HCT116 (cell line): ENCODE measurements at regions not wholly inside any gene's neighbourhood (a gene's known extent, or its start where the extent isn't known, plus 50 kb on each side); places are given as distances from the start of the nearest gene placed in this dataset.

Experiments used
- ATAC-seq: fragments of 200-7000 bp; cut with Tn5 transposase; 2 replicates; pipeline ENCODE4 v1.9.1; 2020; ENCODE audit warnings: mild to moderate bottlenecking, moderate library complexity
- BruUV-seq: library from RNA; stranded (reverse); fragments of 400-500 nt; replicated peaks from 2 replicates; lab custom pipeline; 2021; lab: Mats Ljungman, UMichigan
- CTCF ChIA-PET: fragments of 300-600 bp; sonication (Branson Sonifier 250); formaldehyde crosslinking; loops from one replicate; lab custom pipeline; 2021; ENCODE audit warnings: antibody characterized with exemption; lab: Charles Lee
- POLR2A ChIA-PET: fragments of 300-600, 350-600 bp; sonication (Branson Sonifier 250); formaldehyde crosslinking; loops from one replicate; lab custom pipeline; 2021; ENCODE audit warnings: antibody characterized with exemption; lab: Charles Lee
- RAD21 ChIA-PET, 2 experiments: fragments of 300-600 bp; sonication (Branson Sonifier 250); formaldehyde crosslinking; loops; one replicate each; lab custom pipeline; 2023; ENCODE audit warnings: low total read pairs in 2 of 2; ENCODE audit not compliant: uncharacterized antibody in 2 of 2, unreplicated experiment in 2 of 2, low non-redundant PET in 1 of 2; lab: Charles Lee
- DNase-seq: peaks from one replicate; pipeline ENCODE4 v3.0.0-alpha.2; 2010; ENCODE audit warnings: low read depth, low spot score
- H2AFZ ChIP-seq: fragments of 200-600 bp; shearing (Covaris generic), sonication (generic); 2 replicates; pipeline ENCODE4 v1.6.1; 2017; ENCODE audit warnings: low read depth, mixed run types, mixed read lengths, antibody characterized with exemption, low read length; ENCODE audit not compliant: poor library complexity, severe bottlenecking
- H3K27ac ChIP-seq: 2 replicates; pipeline ENCODE4 v1.5.1; 2012; ENCODE audit warnings: low read depth, low read length
- H3K27me3 ChIP-seq: fragments of 200-600 bp; sonication (generic); 2 replicates; pipeline ENCODE4 v1.6.1; 2016; ENCODE audit warnings: mixed run types, low read length, mixed read lengths; ENCODE audit not compliant: insufficient read depth
- H3K36me3 ChIP-seq, 2 experiments: fragments of 200-500 bp in 1 of 2; fragments of 200-600 bp in 1 of 2; sonication (Bioruptor generic) in 1 of 2; sonication (generic) in 1 of 2; 2 replicates each; pipeline versions ENCODE4 v1.5.1 to v1.6.1; 2014 to 2016; ENCODE audit warnings: low read length in 2 of 2, inconsistent platforms in 1 of 2, mixed read lengths in 1 of 2, mixed run types in 1 of 2; ENCODE audit not compliant: insufficient read depth in 2 of 2, control insufficient read depth in 1 of 2
- H3K4me1 ChIP-seq, 2 experiments: fragments of 200-600 bp in 1 of 2; sonication (generic) in 1 of 2; 2 replicates each; pipeline versions ENCODE4 v1.5.1 to v1.6.1; 2012 to 2017; ENCODE audit warnings: low read length in 2 of 2, inconsistent platforms in 1 of 2, mild to moderate bottlenecking in 1 of 2, mixed read lengths in 1 of 2, mixed run types in 1 of 2, moderate library complexity in 1 of 2; ENCODE audit not compliant: insufficient read depth in 2 of 2, control insufficient read depth in 1 of 2
- H3K4me2 ChIP-seq: fragments of 200-600 bp; sonication (generic); 2 replicates; pipeline ENCODE4 v1.6.1; 2017; ENCODE audit warnings: mixed run types, low read length, mixed read lengths
- H3K4me3 ChIP-seq, 2 experiments: fragments of 200-600 bp in 1 of 2; sonication (generic) in 1 of 2; replicated peaks in 1 of 2; 2 replicates each; pipeline ENCODE4 v1.5.1; 2011 to 2016; ENCODE audit warnings: low read length in 2 of 2, control low read depth in 1 of 2, low read depth in 1 of 2, mild to moderate bottlenecking in 1 of 2, mixed read lengths in 1 of 2, mixed run types in 1 of 2
- H3K79me2 ChIP-seq: fragments of 200-600 bp; sonication (generic); 2 replicates; pipeline ENCODE4 v1.6.1; 2017; ENCODE audit warnings: mild to moderate bottlenecking, mixed run types, low read length, moderate library complexity, mixed read lengths; ENCODE audit not compliant: insufficient read depth
- H3K9ac ChIP-seq: fragments of 200-600 bp; sonication (generic); 2 replicates; pipeline ENCODE4 v1.6.1; 2016; ENCODE audit warnings: low read length, mixed read lengths
- H3K9me2 ChIP-seq: fragments of 200-600 bp; sonication (generic), shearing (Covaris generic); 2 replicates; pipeline ENCODE4 v1.6.1; 2017; ENCODE audit warnings: mixed run types, mild to moderate bottlenecking, moderate library complexity; ENCODE audit not compliant: insufficient read depth
- H3K9me3 ChIP-seq, 2 experiments: fragments of 200-500 bp in 1 of 2; fragments of 200-600 bp in 1 of 2; sonication (Bioruptor generic) in 1 of 2; sonication (generic) in 1 of 2; 2 replicates each; pipeline ENCODE4 v1.6.1; 2014 to 2017; ENCODE audit warnings: low read length in 2 of 2, mixed read lengths in 2 of 2, inconsistent platforms in 1 of 2, low read depth in 1 of 2, mild to moderate bottlenecking in 1 of 2, mixed run types in 1 of 2, moderate library complexity in 1 of 2; ENCODE audit not compliant: control insufficient read depth in 1 of 2, insufficient read depth in 1 of 2
- H4K20me1 ChIP-seq: fragments of 200-600 bp; sonication (generic), shearing (Covaris generic); 2 replicates; pipeline ENCODE4 v1.6.1; 2017; ENCODE audit warnings: mixed run types, mild to moderate bottlenecking, moderate library complexity; ENCODE audit not compliant: insufficient read depth
- ATF3 ChIP-seq: IDR thresholded peaks from 2 replicates; pipeline ENCODE4 v1.6.1; 2012
- CBX3 ChIP-seq: IDR thresholded peaks from 2 replicates; pipeline ENCODE4 v1.6.1; 2012; ENCODE audit warnings: low read depth
- CEBPB ChIP-seq: IDR thresholded peaks from 2 replicates; pipeline ENCODE4 v1.6.1; 2012; ENCODE audit warnings: low read depth
- CTCF ChIP-seq, 3 experiments: fragments of 200-600 bp in 1 of 3; sonication (generic) in 1 of 3; IDR thresholded peaks in 2 of 3; conservative IDR thresholded peaks in 1 of 3; 2 replicates each; pipeline ENCODE4 v1.5.1; 2012 to 2017; ENCODE audit warnings: low read depth in 2 of 3, low read length in 2 of 3, antibody characterized with exemption in 1 of 3, borderline replicate concordance in 1 of 3, control low read depth in 1 of 3, mild to moderate bottlenecking in 1 of 3, mixed read lengths in 1 of 3, mixed run types in 1 of 3, moderate library complexity in 1 of 3; ENCODE audit not compliant: insufficient read depth in 1 of 3
- EGR1 ChIP-seq: IDR thresholded peaks from 2 replicates; pipeline ENCODE4 v1.6.1; 2012; ENCODE audit warnings: low read depth
- ELF1 ChIP-seq: IDR thresholded peaks from 2 replicates; pipeline ENCODE4 v1.6.1; 2012; ENCODE audit warnings: low read depth, borderline replicate concordance
- EZH2 ChIP-seq: fragments of 200-600 bp; sonication (generic); IDR thresholded peaks from 2 replicates; pipeline ENCODE4 v1.6.1; 2017; ENCODE audit warnings: antibody characterized with exemption, mixed run types
- EZH2phosphoT487 ChIP-seq: fragments of 200-600 bp; IDR thresholded peaks from 2 replicates; pipeline ENCODE4 v1.6.1; 2018; ENCODE audit warnings: antibody characterized with exemption, borderline replicate concordance
- JUND ChIP-seq: IDR thresholded peaks from 2 replicates; pipeline ENCODE4 v1.6.1; 2012
- MAX ChIP-seq: IDR thresholded peaks from 2 replicates; pipeline ENCODE4 v1.6.1; 2012
- POLR2A ChIP-seq: IDR thresholded peaks from 2 replicates; pipeline ENCODE4 v1.7.0; 2011; ENCODE audit warnings: borderline replicate concordance; ENCODE audit not compliant: insufficient read depth, insufficient read length; ENCODE audit errors: extremely low read depth
- POLR2AphosphoS5 ChIP-seq: IDR thresholded peaks from 2 replicates; pipeline ENCODE4 v1.6.1; 2011; ENCODE audit warnings: mild to moderate bottlenecking, low read depth, low read length, moderate library complexity
- RAD21 ChIP-seq: IDR thresholded peaks from 2 replicates; pipeline ENCODE4 v1.6.1; 2012; ENCODE audit warnings: low read depth, mild to moderate bottlenecking
- SP1 ChIP-seq: IDR thresholded peaks from 2 replicates; pipeline ENCODE4 v1.6.1; 2012; ENCODE audit warnings: low read depth
- SRF ChIP-seq: IDR thresholded peaks from 2 replicates; pipeline ENCODE4 v1.6.1; 2012; ENCODE audit warnings: low read depth
- TCF7L2 ChIP-seq: IDR thresholded peaks from 2 replicates; pipeline ENCODE4 v1.7.0; 2011; ENCODE audit warnings: borderline replicate concordance, inconsistent platforms; ENCODE audit not compliant: insufficient read depth, insufficient read length; ENCODE audit errors: extremely low read depth
- ZFX ChIP-seq: fragments of 450-650 bp; IDR thresholded peaks from 2 replicates; pipeline ENCODE4 v1.6.1; 2017
- intact Hi-C: fragments of 100-400 bp; cut with micrococcal nuclease; formaldehyde crosslinking; loops from 2 replicates; pipeline ENCODE4 v1.10.0; 2022
- TF ChIP-seq, protein P1 (sequence below): IDR thresholded peaks from 2 replicates; pipeline ENCODE4 v1.6.1; 2011; ENCODE audit warnings: mild to moderate bottlenecking, low read length, moderate library complexity; ENCODE audit not compliant: insufficient replicate concordance; ENCODE audit errors: extremely low read depth
- TF ChIP-seq, protein P2 (sequence below): IDR thresholded peaks from 2 replicates; pipeline ENCODE4 v1.6.1; 2012; ENCODE audit warnings: low read depth

- no peaks in the 10 kb centered on the region for H3K9me3 ChIP-seq
- no peak overlapping the region for H3K27ac ChIP-seq
- H3K9ac ChIP-seq: no peak overlapping the region
- H3K79me2 ChIP-seq: no peaks in the 10 kb centered on the region
- ChIA-PET CTCF (no interaction called here), RAD21 (no interaction called here), POLR2A (no interaction called here)
- H3K4me3 ChIP-seq: no peak overlapping the region
- ATAC-seq (no peak), DNase-seq (no peak)
- no peaks in the 10 kb centered on the region for H4K20me1 ChIP-seq
- H3K27me3 ChIP-seq: peaks cover 45% of the 10 kb centered on the region
- no TSS peak for BruUV-seq
- intact Hi-C loops: no loop called here
- H3K36me3 ChIP-seq: no peaks in the 10 kb centered on the region
- no peak overlapping the region for H3K4me2 ChIP-seq
- H2AFZ ChIP-seq: no peak overlapping the region
- no peaks in the 10 kb centered on the region for H3K4me1 ChIP-seq
- TF ChIP-seq RAD21 (no peak), POLR2A (no peak), CTCF (IDR thresholded peaks at IDR 0.05 in 2 of 3, conservative IDR thresholded peaks at IDR 0.05 in 1 of 3; ENCODE audit: borderline replicate concordance in 1 of 3, insufficient read depth in 1 of 3, low read depth in 2 of 3, low read length in 2 of 3) (no peak), TCF7L2 (no peak), CEBPB (no peak), EZH2 (no peak), JUND (no peak), CBX3 (no peak), ELF1 (no peak), EZH2phosphoT487 (no peak), EGR1 (no peak), MAX (no peak), POLR2AphosphoS5 (no peak), SRF (no peak), ATF3 (no peak), ZFX (no peak), SP1 (no peak)
- TF ChIP-seq, protein P1, sequence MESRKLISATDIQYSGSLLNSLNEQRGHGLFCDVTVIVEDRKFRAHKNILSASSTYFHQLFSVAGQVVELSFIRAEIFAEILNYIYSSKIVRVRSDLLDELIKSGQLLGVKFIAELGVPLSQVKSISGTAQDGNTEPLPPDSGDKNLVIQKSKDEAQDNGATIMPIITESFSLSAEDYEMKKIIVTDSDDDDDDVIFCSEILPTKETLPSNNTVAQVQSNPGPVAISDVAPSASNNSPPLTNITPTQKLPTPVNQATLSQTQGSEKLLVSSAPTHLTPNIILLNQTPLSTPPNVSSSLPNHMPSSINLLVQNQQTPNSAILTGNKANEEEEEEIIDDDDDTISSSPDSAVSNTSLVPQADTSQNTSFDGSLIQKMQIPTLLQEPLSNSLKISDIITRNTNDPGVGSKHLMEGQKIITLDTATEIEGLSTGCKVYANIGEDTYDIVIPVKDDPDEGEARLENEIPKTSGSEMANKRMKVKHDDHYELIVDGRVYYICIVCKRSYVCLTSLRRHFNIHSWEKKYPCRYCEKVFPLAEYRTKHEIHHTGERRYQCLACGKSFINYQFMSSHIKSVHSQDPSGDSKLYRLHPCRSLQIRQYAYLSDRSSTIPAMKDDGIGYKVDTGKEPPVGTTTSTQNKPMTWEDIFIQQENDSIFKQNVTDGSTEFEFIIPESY: no peak
- TF ChIP-seq, protein P2, sequence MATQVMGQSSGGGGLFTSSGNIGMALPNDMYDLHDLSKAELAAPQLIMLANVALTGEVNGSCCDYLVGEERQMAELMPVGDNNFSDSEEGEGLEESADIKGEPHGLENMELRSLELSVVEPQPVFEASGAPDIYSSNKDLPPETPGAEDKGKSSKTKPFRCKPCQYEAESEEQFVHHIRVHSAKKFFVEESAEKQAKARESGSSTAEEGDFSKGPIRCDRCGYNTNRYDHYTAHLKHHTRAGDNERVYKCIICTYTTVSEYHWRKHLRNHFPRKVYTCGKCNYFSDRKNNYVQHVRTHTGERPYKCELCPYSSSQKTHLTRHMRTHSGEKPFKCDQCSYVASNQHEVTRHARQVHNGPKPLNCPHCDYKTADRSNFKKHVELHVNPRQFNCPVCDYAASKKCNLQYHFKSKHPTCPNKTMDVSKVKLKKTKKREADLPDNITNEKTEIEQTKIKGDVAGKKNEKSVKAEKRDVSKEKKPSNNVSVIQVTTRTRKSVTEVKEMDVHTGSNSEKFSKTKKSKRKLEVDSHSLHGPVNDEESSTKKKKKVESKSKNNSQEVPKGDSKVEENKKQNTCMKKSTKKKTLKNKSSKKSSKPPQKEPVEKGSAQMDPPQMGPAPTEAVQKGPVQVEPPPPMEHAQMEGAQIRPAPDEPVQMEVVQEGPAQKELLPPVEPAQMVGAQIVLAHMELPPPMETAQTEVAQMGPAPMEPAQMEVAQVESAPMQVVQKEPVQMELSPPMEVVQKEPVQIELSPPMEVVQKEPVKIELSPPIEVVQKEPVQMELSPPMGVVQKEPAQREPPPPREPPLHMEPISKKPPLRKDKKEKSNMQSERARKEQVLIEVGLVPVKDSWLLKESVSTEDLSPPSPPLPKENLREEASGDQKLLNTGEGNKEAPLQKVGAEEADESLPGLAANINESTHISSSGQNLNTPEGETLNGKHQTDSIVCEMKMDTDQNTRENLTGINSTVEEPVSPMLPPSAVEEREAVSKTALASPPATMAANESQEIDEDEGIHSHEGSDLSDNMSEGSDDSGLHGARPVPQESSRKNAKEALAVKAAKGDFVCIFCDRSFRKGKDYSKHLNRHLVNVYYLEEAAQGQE: no peak
- TF ChIP-seq, all 23 proteins: peak for 0
- H3K9me2 ChIP-seq: no peaks in the 10 kb centered on the region
Observed at GRCh38 chr2:129780316-129781270, 198.9 kb upstream of the RAB6C start.
